ENCODE measurements at regions not wholly inside any gene's neighbourhood (a gene's known extent, or its start where the extent isn't known, plus 50 kb on each side); places are given as distances from the start of the nearest gene placed in this dataset.

GRCh38 chr10:2459713-2460112 is 607.6 kb upstream of the PFKP start:
- TF ChIP-seq CTCF (IDR thresholded peaks at IDR 0.05; ENCODE audit: insufficient read depth, low read depth, low read length, missing control alignments) = no peak

GRCh38 chr10:2456834-2457233 is 610.5 kb upstream of the PFKP start:
- DNase-seq (ENCODE audit: low read depth) = no peak
- no peak for TF ChIP-seq CTCF (IDR thresholded peaks at IDR 0.05; ENCODE audit: insufficient read depth, low read depth, low read length, missing control alignments)
- no peak overlapping the region for H3K4me3 ChIP-seq (ENCODE audit: low read length)

More at GRCh38 chr10:2459713-2460112, 607.6 kb upstream of the PFKP start:
- no peak overlapping the region for H3K4me3 ChIP-seq (ENCODE audit: low read length)
- DNase-seq (ENCODE audit: low read depth) = no peak

GRCh38 chr10:2445370-2445769 is 622.0 kb upstream of the PFKP start:
- no peak for DNase-seq (ENCODE audit: low read depth)
- H3K4me3 ChIP-seq (ENCODE audit: low read length) = no peak overlapping the region
- TF ChIP-seq CTCF (IDR thresholded peaks at IDR 0.05; ENCODE audit: insufficient read depth, low read depth, low read length, missing control alignments) = no peak

GRCh38 chr10:2439983-2440382 is 627.4 kb upstream of the PFKP start:
- TF ChIP-seq CTCF (IDR thresholded peaks at IDR 0.05; ENCODE audit: insufficient read depth, low read depth, low read length, missing control alignments) = no peak
- no peak overlapping the region for H3K4me3 ChIP-seq (ENCODE audit: low read length)
- DNase-seq (ENCODE audit: low read depth) = no peak

- no peak for TF ChIP-seq CTCF (IDR thresholded peaks at IDR 0.05; ENCODE audit: insufficient read depth, low read depth, low read length, missing control alignments)
- H3K4me3 ChIP-seq (ENCODE audit: low read length) = no peak overlapping the region
- DNase-seq (ENCODE audit: low read depth) = no peak
Measured at GRCh38 chr10:2439000-2439399, 628.3 kb upstream of the PFKP start.

- no peak overlapping the region for H3K4me3 ChIP-seq (ENCODE audit: low read length)
- TF ChIP-seq CTCF (IDR thresholded peaks at IDR 0.05; ENCODE audit: insufficient read depth, low read depth, low read length, missing control alignments) = no peak
- no peak for DNase-seq (ENCODE audit: low read depth)
Measured at GRCh38 chr10:2438248-2438939, 629.0 kb upstream of the PFKP start.

GRCh38 chr10:2436933-2437332 is 630.4 kb upstream of the PFKP start:
- DNase-seq (ENCODE audit: low read depth) = no peak
- TF ChIP-seq CTCF (IDR thresholded peaks at IDR 0.05; ENCODE audit: insufficient read depth, low read depth, low read length, missing control alignments) = no peak
- no peak overlapping the region for H3K4me3 ChIP-seq (ENCODE audit: low read length)

Data from epithelial cell of esophagus (primary cell).